PC-9 (cell line): ENCODE measurements at regions not wholly inside any gene's neighbourhood (a gene's known extent, or its start where the extent isn't known, plus 50 kb on each side); places are given as distances from the start of the nearest gene placed in this dataset.
"Not testable (repeated sequence)": the region's sequence is repeated elsewhere in the genome, so short reads cannot be mapped to it uniquely, and the experiment has no call there.

Experiments
- CTCF ChIP-seq: fragments of 200-600 bp; sonication (generic); conservative IDR thresholded peaks from 2 replicates; pipeline ENCODE4 v1.6.1; 2017; ENCODE audit warnings: mixed run types, antibody characterized with exemption, mild to moderate bottlenecking, moderate library complexity
- EZH2 ChIP-seq: fragments of 200-600 bp; sonication (generic); IDR thresholded peaks from 2 replicates; pipeline ENCODE4 v1.8.0; 2017; ENCODE audit warnings: antibody characterized with exemption, low read depth

GRCh38 chr14:105587034-105587433 lies 60.7 kb downstream of the TMEM121 start:
- not testable (repeated sequence) for TF ChIP-seq CTCF, EZH2
